Right atrium auricular region (tissue), 2 donors: ENCODE measurements at regions not wholly inside any gene's neighbourhood (a gene's known extent, or its start where the extent isn't known, plus 50 kb on each side); places are given as distances from the start of the nearest gene placed in this dataset.

ENCODE experiments used
- DNase-seq: peaks from one replicate; pipeline ENCODE4 v3.0.0-alpha.2; 2019; ENCODE audit warnings: low spot score
- H3K27ac ChIP-seq, 2 donors: fragments of 200-600 bp; sonication (generic); 1 replicate in 1 of 2; 2 replicates in 1 of 2; pipeline ENCODE4 v1.5.1; 2016 to 2019
- H3K27me3 ChIP-seq, 2 donors: fragments of 200-600 bp; sonication (generic); one replicate each; pipeline versions ENCODE4 v1.5.1 to v1.6.0; 2017 to 2019
- H3K36me3 ChIP-seq: fragments of 200-600 bp; sonication (generic); one replicate; pipeline ENCODE4 v1.5.1; 2016
- H3K4me1 ChIP-seq, 2 donors: fragments of 200-600 bp; sonication (generic); one replicate each; pipeline versions ENCODE4 v1.5.1 to v1.6.0; 2017 to 2019
- H3K4me3 ChIP-seq, 2 donors: fragments of 200-600 bp; sonication (generic); 1 replicate in 1 of 2; 2 replicates in 1 of 2; pipeline ENCODE4 v1.5.1; 2017 to 2019; ENCODE audit warnings: mild to moderate bottlenecking in 1 of 2, moderate library complexity in 1 of 2
- H3K9me3 ChIP-seq, 2 donors: fragments of 200-600 bp; sonication (generic); one replicate each; pipeline ENCODE4 v1.5.1; 2019
- TF ChIP-seq, protein P1 (sequence below), 2 donors: fragments of 200-600 bp; sonication (generic); IDR thresholded peaks; one replicate each; pipeline ENCODE4 v1.5.1; 2019; ENCODE audit warnings: antibody characterized with exemption in 2 of 2

DNA sequence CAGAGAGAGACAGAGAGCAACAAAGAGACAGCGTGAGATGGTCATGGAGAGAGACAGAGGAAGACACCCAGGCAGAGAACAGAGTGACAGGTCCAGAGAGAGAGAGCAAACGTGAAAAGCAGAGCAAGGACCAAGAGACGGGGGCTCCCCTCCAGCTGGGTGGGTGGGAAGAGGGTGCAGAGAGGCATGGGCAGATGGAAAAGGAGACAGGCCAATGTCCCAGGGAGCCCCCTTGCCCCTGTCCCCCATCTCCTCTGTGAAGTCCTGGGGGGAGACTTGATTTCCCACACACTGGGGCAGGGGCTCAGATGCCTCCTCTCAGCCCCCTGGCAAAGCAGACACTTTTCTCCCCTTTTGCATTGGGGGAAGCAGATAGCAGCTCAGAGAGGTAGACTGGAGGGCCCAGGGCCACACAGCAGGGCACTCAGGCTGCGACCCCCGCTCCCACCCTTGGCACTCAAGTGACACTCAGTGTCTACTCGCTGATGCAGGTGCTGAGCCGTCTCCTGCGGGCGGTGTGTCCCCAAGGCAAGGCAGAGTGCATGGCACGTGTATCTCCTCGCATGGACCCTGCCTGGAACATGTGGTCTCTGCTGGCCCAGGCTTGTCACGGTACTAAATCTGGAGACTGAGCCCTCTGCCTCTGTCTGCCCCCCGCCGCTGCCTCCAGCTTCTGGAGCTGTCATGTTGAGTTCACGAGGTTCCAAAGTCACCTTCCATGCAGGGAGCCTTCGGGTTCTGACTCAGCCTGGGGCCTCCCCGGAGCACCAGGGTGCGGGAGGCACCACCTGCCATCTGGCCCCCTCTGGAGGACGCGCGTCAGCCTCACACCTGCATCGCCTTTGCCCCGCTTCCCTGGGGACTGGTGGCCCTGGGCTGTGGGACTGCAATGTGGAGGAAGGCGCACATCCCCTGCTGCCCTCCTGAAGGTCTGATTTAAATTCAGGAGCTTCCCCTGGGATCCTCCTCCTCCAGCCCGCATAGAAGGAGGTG, 215.9 kb upstream of the GSE1 start:
- peak overlapping the region; percentile 12 to 72 for H3K27ac ChIP-seq
- H3K27me3 ChIP-seq: no peaks in the 10 kb centered on the region

DNA sequence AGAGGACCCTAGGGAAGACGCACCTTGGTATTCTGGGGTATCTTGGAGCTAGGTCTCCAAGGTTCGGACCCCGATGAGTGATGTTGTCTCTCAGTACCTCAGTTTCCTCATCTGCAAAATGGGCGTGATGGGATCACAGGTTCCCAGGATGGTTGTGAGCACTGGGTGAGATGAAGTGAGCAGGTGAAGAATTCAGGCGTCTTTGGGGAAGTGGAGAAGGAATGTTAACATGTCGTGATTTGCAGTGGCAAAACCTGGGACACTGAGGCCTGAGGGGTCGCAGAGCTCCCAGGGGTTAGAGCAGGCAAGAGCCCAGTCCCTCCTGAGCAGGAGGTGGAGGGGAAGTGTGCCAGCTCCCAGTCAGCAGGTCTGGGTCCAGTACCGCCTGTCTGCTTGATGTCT, 215.1 kb upstream of the GSE1 start:
- no peak overlapping the region for H3K27ac ChIP-seq
- TF ChIP-seq, protein P1, sequence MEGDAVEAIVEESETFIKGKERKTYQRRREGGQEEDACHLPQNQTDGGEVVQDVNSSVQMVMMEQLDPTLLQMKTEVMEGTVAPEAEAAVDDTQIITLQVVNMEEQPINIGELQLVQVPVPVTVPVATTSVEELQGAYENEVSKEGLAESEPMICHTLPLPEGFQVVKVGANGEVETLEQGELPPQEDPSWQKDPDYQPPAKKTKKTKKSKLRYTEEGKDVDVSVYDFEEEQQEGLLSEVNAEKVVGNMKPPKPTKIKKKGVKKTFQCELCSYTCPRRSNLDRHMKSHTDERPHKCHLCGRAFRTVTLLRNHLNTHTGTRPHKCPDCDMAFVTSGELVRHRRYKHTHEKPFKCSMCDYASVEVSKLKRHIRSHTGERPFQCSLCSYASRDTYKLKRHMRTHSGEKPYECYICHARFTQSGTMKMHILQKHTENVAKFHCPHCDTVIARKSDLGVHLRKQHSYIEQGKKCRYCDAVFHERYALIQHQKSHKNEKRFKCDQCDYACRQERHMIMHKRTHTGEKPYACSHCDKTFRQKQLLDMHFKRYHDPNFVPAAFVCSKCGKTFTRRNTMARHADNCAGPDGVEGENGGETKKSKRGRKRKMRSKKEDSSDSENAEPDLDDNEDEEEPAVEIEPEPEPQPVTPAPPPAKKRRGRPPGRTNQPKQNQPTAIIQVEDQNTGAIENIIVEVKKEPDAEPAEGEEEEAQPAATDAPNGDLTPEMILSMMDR (IDR thresholded peaks at IDR 0.05): no peak
- peaks cover 0 to 40% of the 10 kb centered on the region in 2 donors for H3K4me1 ChIP-seq
- no peaks in the 10 kb centered on the region for H3K9me3 ChIP-seq
- no peak for DNase-seq
- no peaks in the 10 kb centered on the region for H3K36me3 ChIP-seq
- H3K27me3 ChIP-seq: no peaks in the 10 kb centered on the region
- no peak overlapping the region for H3K4me3 ChIP-seq

More for the DNA sequence above, 215.9 kb upstream of the GSE1 start:
- TF ChIP-seq, protein P1 (IDR thresholded peaks at IDR 0.05): no peak
- H3K4me1 ChIP-seq: peaks cover 0 to 35% of the 10 kb centered on the region in 2 donors
- DNase-seq: no peak
- no peak overlapping the region for H3K4me3 ChIP-seq
- H3K36me3 ChIP-seq: no peaks in the 10 kb centered on the region
- no peaks in the 10 kb centered on the region for H3K9me3 ChIP-seq

DNA sequence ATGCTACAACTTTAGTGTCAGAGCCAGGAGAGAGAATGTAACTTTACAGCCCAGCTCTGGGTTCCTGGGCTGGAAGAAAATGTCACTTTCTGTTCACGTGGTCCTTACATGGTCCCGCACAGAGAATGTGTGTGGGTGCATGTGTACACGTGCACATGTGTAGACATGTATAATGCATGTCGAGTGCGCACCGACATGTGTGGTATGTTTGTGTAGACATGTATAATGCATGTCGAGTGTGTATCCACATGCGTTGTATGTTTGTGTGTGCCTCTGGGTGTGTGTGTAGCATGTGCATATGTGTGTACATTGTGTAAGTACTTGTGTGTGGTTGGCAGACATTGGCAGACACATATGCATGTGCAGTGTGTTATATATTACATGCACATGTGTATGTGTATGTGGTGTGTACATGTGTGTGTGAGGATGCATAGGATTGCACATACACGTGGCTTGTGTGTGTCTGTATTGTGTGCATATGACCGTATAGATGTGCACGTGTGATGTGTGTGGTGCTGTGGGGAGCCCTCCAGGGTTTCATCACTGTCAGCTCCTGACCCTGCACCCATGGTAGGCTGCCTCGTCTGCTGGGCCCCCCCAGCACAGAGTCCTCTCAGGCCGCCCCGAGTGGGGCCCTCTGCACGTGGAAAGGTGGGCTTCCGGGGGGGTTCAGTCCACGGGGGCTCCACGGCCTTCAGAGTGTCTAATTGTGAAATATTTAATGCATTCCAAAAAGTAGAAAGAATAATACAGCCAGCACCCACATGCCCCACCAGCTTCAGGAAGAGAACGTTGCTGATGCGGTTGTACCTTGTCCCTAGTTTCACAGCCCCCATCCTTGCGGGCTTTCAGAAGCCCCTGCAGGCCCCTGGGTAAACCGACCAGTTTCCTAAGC, 214.2 kb upstream of the GSE1 start:
- Histone ChIP-seq H3K4me3 (no peak overlapping the region), H3K27ac (no peak overlapping the region), H3K4me1 (peaks cover 0 to 40% of the 10 kb centered on the region in 2 donors), H3K36me3 (no peaks in the 10 kb centered on the region), H3K9me3 (no peaks in the 10 kb centered on the region), H3K27me3 (no peaks in the 10 kb centered on the region)
- DNase-seq: no peak
- TF ChIP-seq, protein P1 (IDR thresholded peaks at IDR 0.05): no peak

DNA sequence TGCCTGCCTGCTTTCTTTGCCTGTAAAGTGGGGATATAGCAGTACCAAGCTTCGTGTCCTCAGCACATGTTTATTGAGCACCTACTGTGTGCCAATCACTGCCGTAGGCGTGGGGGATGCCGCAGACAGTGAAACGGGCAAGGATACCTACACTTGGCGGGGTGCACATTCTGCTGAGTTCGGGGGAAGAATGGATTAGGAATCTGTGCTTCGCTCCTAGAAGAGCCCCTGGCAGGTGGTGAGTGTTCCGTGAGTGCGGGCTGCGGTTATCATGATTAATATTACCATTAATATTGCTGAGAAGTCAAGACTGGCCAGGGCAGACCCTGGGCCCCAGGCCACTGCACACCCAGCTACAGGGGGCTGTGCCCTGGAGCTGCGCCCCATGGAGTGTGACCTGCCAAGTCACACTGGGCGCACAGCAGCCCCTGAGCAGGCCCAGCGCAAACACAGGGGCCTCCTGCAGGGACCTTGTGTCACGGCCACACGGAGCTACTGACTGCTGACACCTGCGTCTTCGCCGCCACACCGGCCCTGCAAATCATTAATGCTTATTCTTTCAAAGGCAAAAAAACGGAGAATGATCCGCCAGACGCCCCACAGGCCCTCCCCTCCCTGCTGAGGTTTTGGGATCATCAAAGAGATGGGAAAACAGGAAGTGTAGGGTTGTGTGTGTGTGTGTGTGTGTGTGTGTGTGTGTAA, 213.4 kb upstream of the GSE1 start:
- Histone ChIP-seq H3K4me3 (no peak overlapping the region), H3K27me3 (no peaks in the 10 kb centered on the region), H3K4me1 (peaks cover 0 to 33% of the 10 kb centered on the region in 2 donors), H3K9me3 (no peaks in the 10 kb centered on the region), H3K27ac (no peak overlapping the region), H3K36me3 (no peaks in the 10 kb centered on the region)
- no peak for DNase-seq
- TF ChIP-seq, protein P1 (IDR thresholded peaks at IDR 0.05): no peak
